Hepatocyte (in vitro differentiated cells): ENCODE measurements at regions not wholly inside any gene's neighbourhood (a gene's known extent, or its start where the extent isn't known, plus 50 kb on each side); places are given as distances from the start of the nearest gene placed in this dataset.

Experiments
- CTCF ChIP-seq: fragments of 200-600 bp; sonication (generic); IDR thresholded peaks from 2 replicates; pipeline ENCODE4 v1.5.1; 2016; ENCODE audit warnings: antibody characterized with exemption, mild to moderate bottlenecking; ENCODE audit not compliant: poor library complexity
- EZH2 ChIP-seq: fragments of 200-600 bp; sonication (generic); IDR thresholded peaks from 2 replicates; pipeline ENCODE4 v1.6.1; 2016; ENCODE audit warnings: antibody characterized with exemption, mild to moderate bottlenecking, borderline replicate concordance
- EZH2phosphoT487 ChIP-seq: fragments of 200-600 bp; sonication (generic); IDR thresholded peaks from one replicate; pipeline ENCODE4 v1.6.1; 2018; ENCODE audit warnings: antibody characterized with exemption, mild to moderate bottlenecking, low read depth, moderate library complexity; ENCODE audit not compliant: unreplicated experiment, severe bottlenecking

- TF ChIP-seq CTCF (no peak), EZH2 (no peak), EZH2phosphoT487 (no peak)
Observed at GRCh38 chr22:34416022-34416860, 496.0 kb upstream of the LARGE1 start.
